ENCODE measurements at regions not wholly inside any gene's neighbourhood (a gene's known extent, or its start where the extent isn't known, plus 50 kb on each side); places are given as distances from the start of the nearest gene placed in this dataset.

DNA sequence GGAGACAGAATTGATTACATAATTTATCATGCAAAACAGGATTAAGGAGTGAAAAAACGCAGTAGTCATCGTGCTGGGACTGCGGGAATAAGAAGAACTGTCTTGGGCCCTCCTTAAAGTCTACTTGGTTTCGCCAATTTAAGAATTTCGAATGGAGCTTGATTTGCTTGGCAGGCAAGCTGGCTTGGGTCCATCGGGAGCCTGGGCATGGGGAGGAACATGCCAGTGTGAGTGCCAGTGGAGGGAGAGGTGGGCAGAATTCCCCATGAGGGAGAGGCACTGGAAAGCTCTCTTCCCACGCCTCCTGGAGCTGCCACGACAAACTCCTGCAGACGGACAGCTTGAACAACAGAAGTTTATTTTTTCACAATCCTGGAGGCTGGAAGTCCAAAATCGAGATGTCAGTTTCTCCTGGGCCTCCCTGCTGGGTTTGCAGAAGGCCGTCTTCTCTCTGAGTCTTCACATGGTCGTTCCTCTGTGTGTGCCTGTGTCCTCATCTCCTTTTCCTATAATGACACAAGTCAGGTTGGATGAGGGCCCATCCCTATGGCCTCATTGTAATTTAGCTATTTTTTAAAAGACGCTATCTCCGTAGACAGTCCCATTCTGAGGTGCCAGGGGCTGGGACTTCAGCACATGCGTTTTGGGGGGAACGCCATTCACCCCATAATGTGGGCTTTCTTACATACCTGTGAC lies 528.7 kb upstream of the DPP6 start:
- TF ChIP-seq, protein P1, sequence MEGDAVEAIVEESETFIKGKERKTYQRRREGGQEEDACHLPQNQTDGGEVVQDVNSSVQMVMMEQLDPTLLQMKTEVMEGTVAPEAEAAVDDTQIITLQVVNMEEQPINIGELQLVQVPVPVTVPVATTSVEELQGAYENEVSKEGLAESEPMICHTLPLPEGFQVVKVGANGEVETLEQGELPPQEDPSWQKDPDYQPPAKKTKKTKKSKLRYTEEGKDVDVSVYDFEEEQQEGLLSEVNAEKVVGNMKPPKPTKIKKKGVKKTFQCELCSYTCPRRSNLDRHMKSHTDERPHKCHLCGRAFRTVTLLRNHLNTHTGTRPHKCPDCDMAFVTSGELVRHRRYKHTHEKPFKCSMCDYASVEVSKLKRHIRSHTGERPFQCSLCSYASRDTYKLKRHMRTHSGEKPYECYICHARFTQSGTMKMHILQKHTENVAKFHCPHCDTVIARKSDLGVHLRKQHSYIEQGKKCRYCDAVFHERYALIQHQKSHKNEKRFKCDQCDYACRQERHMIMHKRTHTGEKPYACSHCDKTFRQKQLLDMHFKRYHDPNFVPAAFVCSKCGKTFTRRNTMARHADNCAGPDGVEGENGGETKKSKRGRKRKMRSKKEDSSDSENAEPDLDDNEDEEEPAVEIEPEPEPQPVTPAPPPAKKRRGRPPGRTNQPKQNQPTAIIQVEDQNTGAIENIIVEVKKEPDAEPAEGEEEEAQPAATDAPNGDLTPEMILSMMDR (IDR thresholded peaks at IDR 0.05 in 4 of 5, conservative IDR thresholded peaks at IDR 0.05 in 1 of 5): no peak
- no peak for TF ChIP-seq POLR2A (IDR thresholded peaks at IDR 0.05)

All from gastrocnemius medialis (tissue), 4 donors.